ENCODE measurements at regions not wholly inside any gene's neighbourhood (a gene's known extent, or its start where the extent isn't known, plus 50 kb on each side); places are given as distances from the start of the nearest gene placed in this dataset.

DNA sequence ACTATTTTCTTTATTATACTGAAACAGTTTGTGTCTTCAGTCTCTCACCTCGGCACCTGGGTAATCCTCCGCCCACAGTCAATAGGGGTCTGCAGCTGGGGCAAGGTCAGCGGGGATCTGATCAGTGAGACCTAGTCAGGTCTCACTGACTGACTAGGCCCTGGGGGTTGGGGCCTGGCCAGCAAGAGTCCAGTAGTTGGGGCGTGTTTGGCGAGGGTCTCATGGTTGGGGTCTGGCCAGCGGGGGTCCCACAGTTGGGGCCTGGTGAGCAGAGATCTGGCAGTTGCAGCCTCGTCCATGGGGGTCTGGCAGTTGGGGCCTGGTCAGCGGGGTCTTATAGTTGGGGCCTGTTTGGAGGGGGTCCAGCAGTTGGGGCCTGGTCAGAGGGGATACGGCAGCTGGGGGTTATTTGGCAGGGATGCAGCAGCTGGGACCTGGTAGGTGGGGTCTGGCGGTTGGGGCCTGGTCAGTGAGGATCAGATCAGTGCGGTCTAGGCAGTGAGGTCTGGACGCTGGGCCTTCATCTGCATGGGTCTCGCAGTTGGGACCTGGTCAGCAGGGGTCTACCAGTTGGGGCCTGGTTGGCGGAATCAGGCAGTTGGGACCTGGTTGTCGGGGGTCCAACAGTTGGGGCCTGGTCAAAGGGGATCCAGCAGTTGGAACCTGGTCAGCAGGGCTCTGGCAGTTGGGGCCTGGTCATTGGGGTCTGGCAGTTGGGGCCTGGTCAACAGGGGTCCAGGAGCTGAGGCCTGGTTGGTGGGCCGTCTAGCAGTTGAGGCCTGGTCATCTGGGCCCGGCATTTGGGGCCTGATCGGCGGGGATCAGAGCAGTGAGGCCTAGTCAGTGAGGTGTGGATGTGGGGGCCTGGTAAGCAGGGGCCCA, 61.1 kb upstream of the TPM4 start:
- in situ Hi-C loops (cut with HindIII; ENCODE audit: extremely low pct_ligation_motif_present, low pct_unique_long_range_greater_than_20kb) (no loop called here), intact Hi-C loops (cut with micrococcal nuclease; ENCODE audit: unreplicated experiment) (no loop called here)
- Histone ChIP-seq H3K9ac (ENCODE audit: insufficient read depth, low read depth, low read length) (no peak overlapping the region), H4K20me1 (ENCODE audit: insufficient read depth, low read length) (no peaks in the 10 kb centered on the region), H3K27me3 (ENCODE audit: control insufficient read depth in 1 of 2, insufficient read depth in 2 of 2, low read length in 2 of 2) (no peaks in the 10 kb centered on the region), H3K36me3 (replicated peaks in 1 of 2; ENCODE audit: control insufficient read depth in 1 of 2, insufficient read depth in 2 of 2, low read length in 2 of 2) (no peaks in the 10 kb centered on the region), H2AFZ (ENCODE audit: low read length) (no peak overlapping the region), H3K9me3 (ENCODE audit: low read length) (no peaks in the 10 kb centered on the region), H3K4me2 (ENCODE audit: low read depth, low read length) (no peak overlapping the region), H3K4me1 (ENCODE audit: insufficient read depth, low read length) (no peaks in the 10 kb centered on the region), H3K4me3 (replicated peaks in 1 of 3; ENCODE audit: insufficient read depth in 1 of 3, low read depth in 2 of 3, low read length in 3 of 3) (no peak overlapping the region), H3K79me2 (ENCODE audit: insufficient read depth, low read length) (no peaks in the 10 kb centered on the region), H3K27ac (ENCODE audit: extremely low read length, insufficient read depth, low read length) (no peak overlapping the region)
- WGBS (ENCODE audit: low lambda C conversion rate) = 62% methylated on average over 13 of the region's 19 CpGs
- DNase-seq (ENCODE audit: low spot score) (no peak), ATAC-seq (no peak), FAIRE-seq (no peak)
- TF ChIP-seq ZNF33A (CRISPR knock-in tag; IDR thresholded peaks at IDR 0.05; ENCODE audit: borderline replicate concordance) (no peak), RARA (CRISPR knock-in tag; IDR thresholded peaks at IDR 0.05) (no peak), SAP130 (CRISPR knock-in tag; IDR thresholded peaks at IDR 0.05; ENCODE audit: low read depth) (no peak), MATR3 (CRISPR knock-in tag; IDR thresholded peaks at IDR 0.05) (no peak), NFATC3 (CRISPR knock-in tag; IDR thresholded peaks at IDR 0.05) (no peak), ZNF33B (CRISPR knock-in tag; IDR thresholded peaks at IDR 0.05) (no peak), ZNF747 (CRISPR knock-in tag; IDR thresholded peaks at IDR 0.05; ENCODE audit: borderline replicate concordance) (no peak), ZNF772 (CRISPR knock-in tag; IDR thresholded peaks at IDR 0.05) (no peak), MZF1 (CRISPR knock-in tag; IDR thresholded peaks at IDR 0.05; ENCODE audit: borderline replicate concordance) (no peak), ZNF577 (CRISPR knock-in tag; IDR thresholded peaks at IDR 0.05; ENCODE audit: borderline replicate concordance, low read depth) (no peak)
- TF ChIP-seq, protein P1, sequence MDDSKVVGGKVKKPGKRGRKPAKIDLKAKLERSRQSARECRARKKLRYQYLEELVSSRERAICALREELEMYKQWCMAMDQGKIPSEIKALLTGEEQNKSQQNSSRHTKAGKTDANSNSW (CRISPR knock-in tag; IDR thresholded peaks at IDR 0.05; ENCODE audit: borderline replicate concordance) = no peak
- TF ChIP-seq, protein P2, sequence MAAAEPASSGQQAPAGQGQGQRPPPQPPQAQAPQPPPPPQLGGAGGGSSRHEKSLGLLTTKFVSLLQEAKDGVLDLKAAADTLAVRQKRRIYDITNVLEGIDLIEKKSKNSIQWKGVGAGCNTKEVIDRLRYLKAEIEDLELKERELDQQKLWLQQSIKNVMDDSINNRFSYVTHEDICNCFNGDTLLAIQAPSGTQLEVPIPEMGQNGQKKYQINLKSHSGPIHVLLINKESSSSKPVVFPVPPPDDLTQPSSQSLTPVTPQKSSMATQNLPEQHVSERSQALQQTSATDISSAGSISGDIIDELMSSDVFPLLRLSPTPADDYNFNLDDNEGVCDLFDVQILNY (CRISPR knock-in tag; conservative IDR thresholded peaks at IDR 0.05) = no peak
- TF ChIP-seq, protein P3, sequence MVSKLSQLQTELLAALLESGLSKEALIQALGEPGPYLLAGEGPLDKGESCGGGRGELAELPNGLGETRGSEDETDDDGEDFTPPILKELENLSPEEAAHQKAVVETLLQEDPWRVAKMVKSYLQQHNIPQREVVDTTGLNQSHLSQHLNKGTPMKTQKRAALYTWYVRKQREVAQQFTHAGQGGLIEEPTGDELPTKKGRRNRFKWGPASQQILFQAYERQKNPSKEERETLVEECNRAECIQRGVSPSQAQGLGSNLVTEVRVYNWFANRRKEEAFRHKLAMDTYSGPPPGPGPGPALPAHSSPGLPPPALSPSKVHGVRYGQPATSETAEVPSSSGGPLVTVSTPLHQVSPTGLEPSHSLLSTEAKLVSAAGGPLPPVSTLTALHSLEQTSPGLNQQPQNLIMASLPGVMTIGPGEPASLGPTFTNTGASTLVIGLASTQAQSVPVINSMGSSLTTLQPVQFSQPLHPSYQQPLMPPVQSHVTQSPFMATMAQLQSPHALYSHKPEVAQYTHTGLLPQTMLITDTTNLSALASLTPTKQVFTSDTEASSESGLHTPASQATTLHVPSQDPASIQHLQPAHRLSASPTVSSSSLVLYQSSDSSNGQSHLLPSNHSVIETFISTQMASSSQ (IDR thresholded peaks at IDR 0.05; ENCODE audit: low read depth) = no peak
- TF ChIP-seq, protein P3 (CRISPR knock-in tag; IDR thresholded peaks at IDR 0.05; ENCODE audit: borderline replicate concordance) = no peak
- CTCF ChIA-PET (ENCODE audit: low intra/inter-chr PET ratio, low total read pairs) = no interaction called here
- POLR2A ChIA-PET = no interaction called here
- BruUV-seq (replicated peaks) = no TSS peak

Data from HepG2 (cell line).